ENCODE measurements at regions not wholly inside any gene's neighbourhood (a gene's known extent, or its start where the extent isn't known, plus 50 kb on each side); places are given as distances from the start of the nearest gene placed in this dataset.

- Histone ChIP-seq H3K27me3 (ENCODE audit: control insufficient read depth in 1 of 2, insufficient read depth in 2 of 2, low read length in 2 of 2) (peaks cover 11 to 12% of the 10 kb centered on the region in 2 experiments), H3K27ac (ENCODE audit: low read depth in 1 of 2, low read length in 2 of 2) (no peak overlapping the region), H3K36me3 (ENCODE audit: insufficient read depth, low read length) (no peaks in the 10 kb centered on the region), H3K9me3 (ENCODE audit: control insufficient read depth in 1 of 2, insufficient read depth in 1 of 2, low read length in 2 of 2) (no peaks in the 10 kb centered on the region), H3K4me1 (ENCODE audit: insufficient read depth, low read length) (no peaks in the 10 kb centered on the region), H3K4me3 (ENCODE audit: low read length) (no peak overlapping the region)
- no peaks in the 10 kb centered on the region for H3K9me3 Mint-ChIP-seq
- H3K36me3 Mint-ChIP-seq (ENCODE audit: low read depth), result no peaks in the 10 kb centered on the region
- intact Hi-C loops (cut with DNase I, micrococcal nuclease), result no loop called here
- ChIA-PET POLR2A (no interaction called here), CTCF (no interaction called here)
- peaks cover 28% of the 10 kb centered on the region for H3K27me3 Mint-ChIP-seq
- no peaks in the 10 kb centered on the region for H3K4me1 Mint-ChIP-seq (ENCODE audit: low read depth)
- no peak overlapping the region for H3K27ac Mint-ChIP-seq
- DNase-seq, result no peak
- no peak for ATAC-seq (ENCODE audit: poor library complexity)
- no peak for TF ChIP-seq CTCF (IDR thresholded peaks at IDR 0.05)
- no peak overlapping the region for H3K4me3 Mint-ChIP-seq
These were observed 59.6 kb downstream of the RNF187 start for GRCh38 chr1:228546541-228547463.

GRCh38 chr1:228547464-228547792 is 60.2 kb downstream of the RNF187 start:
- Histone ChIP-seq H3K4me1 (ENCODE audit: insufficient read depth, low read length) (no peaks in the 10 kb centered on the region), H3K9me3 (ENCODE audit: control insufficient read depth in 1 of 2, insufficient read depth in 1 of 2, low read length in 2 of 2) (no peaks in the 10 kb centered on the region), H3K27ac (ENCODE audit: low read depth in 1 of 2, low read length in 2 of 2) (no peak overlapping the region), H3K36me3 (ENCODE audit: insufficient read depth, low read length) (no peaks in the 10 kb centered on the region), H3K27me3 (ENCODE audit: control insufficient read depth in 1 of 2, insufficient read depth in 2 of 2, low read length in 2 of 2) (peaks cover 9 to 12% of the 10 kb centered on the region in 2 experiments), H3K4me3 (ENCODE audit: low read length) (no peak overlapping the region)
- H3K36me3 Mint-ChIP-seq (ENCODE audit: low read depth), result no peaks in the 10 kb centered on the region
- intact Hi-C loops (cut with DNase I, micrococcal nuclease), result no loop called here
- no peak overlapping the region for H3K27ac Mint-ChIP-seq
- no peak for DNase-seq
- ATAC-seq (ENCODE audit: poor library complexity), result no peak
- H3K4me3 Mint-ChIP-seq, result no peak overlapping the region
- POLR2A ChIA-PET, result no interaction called here
- H3K4me1 Mint-ChIP-seq (ENCODE audit: low read depth), result no peaks in the 10 kb centered on the region
- CTCF ChIA-PET, result no interaction called here
- no peak for TF ChIP-seq CTCF (IDR thresholded peaks at IDR 0.05)
- peaks cover 22% of the 10 kb centered on the region for H3K27me3 Mint-ChIP-seq
- no peaks in the 10 kb centered on the region for H3K9me3 Mint-ChIP-seq

- CTCF ChIA-PET, result no interaction called here
- no peaks in the 10 kb centered on the region for H3K36me3 ChIP-seq (ENCODE audit: insufficient read depth, low read length)
- H3K27me3 Mint-ChIP-seq, result peaks cover 18% of the 10 kb centered on the region
- TF ChIP-seq CTCF (IDR thresholded peaks at IDR 0.05), result no peak
- no peaks in the 10 kb centered on the region for H3K4me1 Mint-ChIP-seq (ENCODE audit: low read depth)
- no peak overlapping the region for H3K27ac ChIP-seq (ENCODE audit: low read depth in 1 of 2, low read length in 2 of 2)
- no peaks in the 10 kb centered on the region for H3K36me3 Mint-ChIP-seq (ENCODE audit: low read depth)
- H3K4me3 ChIP-seq (ENCODE audit: low read length), result no peak overlapping the region
- H3K4me1 ChIP-seq (ENCODE audit: insufficient read depth, low read length), result no peaks in the 10 kb centered on the region
- intact Hi-C loops (cut with DNase I, micrococcal nuclease), result no loop called here
- H3K27me3 ChIP-seq (ENCODE audit: control insufficient read depth in 1 of 2, insufficient read depth in 2 of 2, low read length in 2 of 2), result peaks cover 0 to 5% of the 10 kb centered on the region in 2 experiments
- no peak for ATAC-seq (ENCODE audit: poor library complexity)
- no peak overlapping the region for H3K27ac Mint-ChIP-seq
- no peak for DNase-seq
- no peak overlapping the region for H3K4me3 Mint-ChIP-seq
- POLR2A ChIA-PET, result no interaction called here
- no peaks in the 10 kb centered on the region for H3K9me3 Mint-ChIP-seq
- no peaks in the 10 kb centered on the region for H3K9me3 ChIP-seq (ENCODE audit: control insufficient read depth in 1 of 2, insufficient read depth in 1 of 2, low read length in 2 of 2)
These were observed 61.6 kb downstream of the RNF187 start for GRCh38 chr1:228548788-228549187.

Data from CD4-positive, alpha-beta T cell (primary cell).